22Rv1 (cell line): ENCODE measurements at regions not wholly inside any gene's neighbourhood (a gene's known extent, or its start where the extent isn't known, plus 50 kb on each side); places are given as distances from the start of the nearest gene placed in this dataset.
A peak's percentile ranks its signal among the peaks of the same experiment; 100 is the strongest.

Experiments used
- CTCF ChIP-seq: fragments of 450-650 bp; IDR thresholded peaks from 2 replicates; pipeline ENCODE4 v1.5.1; 2017; ENCODE audit warnings: mild to moderate bottlenecking
- ZFX ChIP-seq: fragments of 450-650 bp; IDR thresholded peaks from 2 replicates; pipeline ENCODE4 v1.6.1; 2017; ENCODE audit warnings: antibody characterized with exemption, borderline replicate concordance

DNA sequence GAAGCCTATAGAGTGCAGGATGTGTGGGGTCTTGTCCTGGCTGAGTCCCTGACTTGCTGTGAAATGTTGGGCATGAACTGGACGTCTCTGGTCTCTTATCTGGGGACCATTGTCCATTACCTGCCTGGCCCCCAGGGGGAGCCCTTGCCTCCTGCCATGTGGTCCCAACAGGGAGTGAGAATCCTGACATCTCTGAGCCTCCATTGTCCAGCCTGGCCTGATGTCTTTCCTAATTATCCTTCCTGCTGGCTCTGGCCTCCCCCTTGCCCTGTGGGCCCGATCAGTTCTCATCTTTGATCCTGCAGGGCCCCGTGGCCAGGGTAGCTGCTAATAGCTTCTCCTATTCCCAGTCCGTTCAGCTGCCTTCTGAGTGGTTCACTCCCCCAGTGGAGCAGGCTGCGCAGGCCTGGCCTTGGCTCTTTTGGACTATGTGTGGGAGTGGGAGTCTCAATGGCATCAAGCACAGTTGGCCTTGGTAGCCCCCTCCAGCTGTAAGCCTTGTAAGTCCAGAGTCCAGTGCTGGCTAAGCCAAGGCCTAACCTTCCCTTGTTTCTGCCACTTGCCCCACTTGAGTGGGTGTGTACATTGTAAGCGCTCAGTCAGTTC lies 77.9 kb upstream of the RALY start:
- TF ChIP-seq CTCF (peak; percentile 78), ZFX (no peak)
